ENCODE measurements at regions not wholly inside any gene's neighbourhood (a gene's known extent, or its start where the extent isn't known, plus 50 kb on each side); places are given as distances from the start of the nearest gene placed in this dataset.

GRCh38 chr15:25054943-25055342 lies 100.2 kb downstream of the SNRPN start:
- no peak for TF ChIP-seq CSRNP3 (CRISPR knock-in tag; IDR thresholded peaks at IDR 0.05)
- no peak for ATAC-seq

GRCh38 chr15:25055356-25056068 lies 100.7 kb downstream of the SNRPN start:
- TF ChIP-seq ESRRG (CRISPR knock-in tag; IDR thresholded peaks at IDR 0.05), result no peak
- no peak for TF ChIP-seq ZFP30 (CRISPR knock-in tag; IDR thresholded peaks at IDR 0.05)
- TF ChIP-seq SNAI2 (CRISPR knock-in tag; IDR thresholded peaks at IDR 0.05), result no peak
- no peak for TF ChIP-seq CSDC2 (CRISPR knock-in tag; IDR thresholded peaks at IDR 0.05)
- TF ChIP-seq PATZ1 (CRISPR knock-in tag; IDR thresholded peaks at IDR 0.05; ENCODE audit: borderline replicate concordance), result no peak
- no peak for ATAC-seq

GRCh38 chr15:25056484-25057425 lies 102.0 kb downstream of the SNRPN start:
- no peak for TF ChIP-seq ZC3H10 (CRISPR knock-in tag; IDR thresholded peaks at IDR 0.05)
- no peak for TF ChIP-seq PPARA (CRISPR knock-in tag; IDR thresholded peaks at IDR 0.05; ENCODE audit: borderline replicate concordance)
- no peak for TF ChIP-seq ZNF70 (CRISPR knock-in tag; IDR thresholded peaks at IDR 0.05)
- no peak for TF ChIP-seq SNAI2 (CRISPR knock-in tag; IDR thresholded peaks at IDR 0.05)
- TF ChIP-seq ESRRG (CRISPR knock-in tag; IDR thresholded peaks at IDR 0.05), result no peak
- TF ChIP-seq CREB5 (CRISPR knock-in tag; IDR thresholded peaks at IDR 0.05; ENCODE audit: low read depth), result no peak
- TF ChIP-seq RARB (CRISPR knock-in tag; IDR thresholded peaks at IDR 0.05), result no peak
- TF ChIP-seq TSHZ2 (CRISPR knock-in tag; IDR thresholded peaks at IDR 0.05), result no peak
- no peak for TF ChIP-seq ARNTL (CRISPR knock-in tag; IDR thresholded peaks at IDR 0.05; ENCODE audit: borderline replicate concordance, low read depth)
- TF ChIP-seq ZNF565 (CRISPR knock-in tag; conservative IDR thresholded peaks at IDR 0.05; ENCODE audit: low read depth), result no peak
- no peak for TF ChIP-seq ZFP30 (CRISPR knock-in tag; IDR thresholded peaks at IDR 0.05)
- TF ChIP-seq CSDC2 (CRISPR knock-in tag; IDR thresholded peaks at IDR 0.05), result no peak
- no peak for TF ChIP-seq ZNF8 (CRISPR knock-in tag; IDR thresholded peaks at IDR 0.05)
- no peak for TF ChIP-seq GLIS3 (CRISPR knock-in tag; IDR thresholded peaks at IDR 0.05)
- TF ChIP-seq PATZ1 (CRISPR knock-in tag; IDR thresholded peaks at IDR 0.05; ENCODE audit: borderline replicate concordance), result no peak
- no peak for TF ChIP-seq POU6F1 (CRISPR knock-in tag; IDR thresholded peaks at IDR 0.05; ENCODE audit: borderline replicate concordance, low read depth)
- ATAC-seq, result no peak
